ENCODE measurements at regions not wholly inside any gene's neighbourhood (a gene's known extent, or its start where the extent isn't known, plus 50 kb on each side); places are given as distances from the start of the nearest gene placed in this dataset.
"Not testable (repeated sequence)": the region's sequence is repeated elsewhere in the genome, so short reads cannot be mapped to it uniquely, and the experiment has no call there.

DNA sequence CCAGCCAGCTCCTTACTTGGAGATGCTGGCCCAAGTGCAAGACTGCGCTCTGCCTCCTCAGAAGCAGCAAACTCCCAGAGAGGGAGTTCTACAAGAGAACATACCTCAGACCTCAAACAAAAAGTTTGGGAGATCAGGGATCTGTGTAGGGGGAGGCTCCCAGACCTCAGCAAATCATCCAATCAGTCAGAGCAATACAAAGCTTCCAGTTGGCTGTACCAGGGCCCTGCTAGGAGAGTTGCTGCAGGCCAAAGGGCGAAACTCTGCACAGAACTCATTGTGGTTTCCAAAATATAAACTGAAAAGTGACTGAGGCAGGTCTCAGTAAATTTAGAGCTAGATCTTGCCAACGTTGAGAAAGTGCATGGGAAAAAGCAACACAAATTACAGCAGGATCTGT is 144.3 kb upstream of the NPAP1 start:
- H3K27ac Mint-ChIP-seq; ATAC-seq (replicated peaks in 1 of 4); H3K27me3 Mint-ChIP-seq; CTCF ChIA-PET; H3K36me3 Mint-ChIP-seq; POLR2A ChIA-PET; H3K4me1 Mint-ChIP-seq; H3K27me3 ChIP-seq (replicated peaks in 1 of 2; ENCODE audit: control insufficient read depth in 2 of 2, extremely low read depth in 1 of 2, insufficient read depth in 2 of 2, low read length in 1 of 2); H3K9me3 ChIP-seq; H3K27ac ChIP-seq (ENCODE audit: low read length); DNase-seq; H3K4me1 ChIP-seq (ENCODE audit: control insufficient read depth in 1 of 2, extremely low read depth in 1 of 2, insufficient read depth in 2 of 2, low read length in 2 of 2); H3K4me3 Mint-ChIP-seq; H3K36me3 ChIP-seq (ENCODE audit: control insufficient read depth in 2 of 2, extremely low read depth in 1 of 2, insufficient read depth in 1 of 2, low read length in 1 of 2); H3K4me3 ChIP-seq (ENCODE audit: control insufficient read depth in 1 of 2, extremely low read depth in 1 of 2, low read length in 1 of 2): not testable (repeated sequence)
- no CpG with 5 or more reads among the region's 3 CpGs for WGBS (ENCODE audit: insufficient coverage)
- H3K9me3 Mint-ChIP-seq: peaks cover 7 to 18% (median 10%) of the 10 kb centered on the region in 3 donors

DNA sequence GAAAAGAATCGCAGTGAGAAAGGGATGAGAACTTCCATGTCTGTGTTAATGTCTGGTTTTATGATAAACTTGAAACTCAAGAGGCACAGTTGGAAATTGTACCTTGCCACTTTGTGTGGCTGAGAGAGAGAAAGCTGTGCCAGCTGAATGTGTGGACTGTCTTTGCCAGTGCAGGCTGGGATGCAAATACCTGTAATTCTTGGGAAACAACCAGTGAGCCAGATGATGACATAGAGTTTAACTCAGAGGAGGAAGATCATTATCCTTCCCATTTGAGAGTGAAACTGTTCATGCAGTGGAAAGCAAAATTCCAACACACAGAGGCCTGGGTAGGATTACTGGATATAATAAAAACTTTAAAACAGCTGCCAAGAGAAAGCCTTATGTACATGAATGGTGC is 141.5 kb upstream of the NPAP1 start:
- H3K27ac ChIP-seq (ENCODE audit: low read length); H3K27me3 Mint-ChIP-seq; CTCF ChIA-PET; H3K4me1 Mint-ChIP-seq; H3K4me3 ChIP-seq (ENCODE audit: control insufficient read depth in 1 of 2, extremely low read depth in 1 of 2, low read length in 1 of 2); POLR2A ChIA-PET; ATAC-seq (replicated peaks in 1 of 4); DNase-seq; H3K36me3 ChIP-seq (ENCODE audit: control insufficient read depth in 2 of 2, extremely low read depth in 1 of 2, insufficient read depth in 1 of 2, low read length in 1 of 2); H3K4me1 ChIP-seq (ENCODE audit: control insufficient read depth in 1 of 2, extremely low read depth in 1 of 2, insufficient read depth in 2 of 2, low read length in 2 of 2); H3K27ac Mint-ChIP-seq; H3K36me3 Mint-ChIP-seq; H3K27me3 ChIP-seq (replicated peaks in 1 of 2; ENCODE audit: control insufficient read depth in 2 of 2, extremely low read depth in 1 of 2, insufficient read depth in 2 of 2, low read length in 1 of 2); H3K4me3 Mint-ChIP-seq; H3K9me3 ChIP-seq: not testable (repeated sequence)
- 71% methylated on average over 1 of the region's 1 CpG for WGBS (ENCODE audit: insufficient coverage)
- H3K9me3 Mint-ChIP-seq: peaks cover 7 to 15% (median 8%) of the 10 kb centered on the region in 3 donors

GRCh38 chr15:24557281-24557680 is 118.3 kb upstream of the NPAP1 start:
- H3K4me1 Mint-ChIP-seq; H3K36me3 ChIP-seq (ENCODE audit: control insufficient read depth in 2 of 2, extremely low read depth in 1 of 2, insufficient read depth in 1 of 2, low read length in 1 of 2); H3K4me1 ChIP-seq (ENCODE audit: control insufficient read depth in 1 of 2, extremely low read depth in 1 of 2, insufficient read depth in 2 of 2, low read length in 2 of 2); H3K9me3 Mint-ChIP-seq; H3K4me3 Mint-ChIP-seq; H3K27me3 Mint-ChIP-seq; H3K27me3 ChIP-seq (replicated peaks in 1 of 2; ENCODE audit: control insufficient read depth in 2 of 2, extremely low read depth in 1 of 2, insufficient read depth in 2 of 2, low read length in 1 of 2); H3K36me3 Mint-ChIP-seq; H3K27ac Mint-ChIP-seq; DNase-seq; POLR2A ChIA-PET; H3K9me3 ChIP-seq; H3K4me3 ChIP-seq (ENCODE audit: control insufficient read depth in 1 of 2, extremely low read depth in 1 of 2, low read length in 1 of 2); ATAC-seq (replicated peaks in 1 of 4); H3K27ac ChIP-seq (ENCODE audit: low read length); CTCF ChIA-PET: not testable (repeated sequence)
- WGBS (ENCODE audit: insufficient coverage): no CpG with 5 or more reads among the region's 5 CpGs

DNA sequence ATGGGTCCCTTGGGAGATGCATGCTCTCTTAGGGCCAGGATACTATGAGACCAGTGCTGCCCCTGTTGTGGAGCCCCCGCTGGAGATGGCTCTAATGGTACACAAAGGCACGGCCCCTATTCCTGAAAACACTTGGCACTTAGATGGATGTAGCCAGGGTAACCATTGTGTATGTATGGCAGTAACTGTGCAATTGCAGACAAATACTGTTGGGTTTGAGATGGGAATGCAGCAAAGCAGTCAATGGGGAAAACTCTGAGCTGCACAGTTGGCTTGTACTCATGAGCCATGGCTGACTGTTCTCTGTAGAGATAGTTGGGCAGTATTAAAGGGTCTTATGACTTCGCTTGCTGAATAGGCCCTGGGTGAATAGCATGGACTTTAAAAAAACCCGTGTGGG is 67.9 kb upstream of the NPAP1 start:
- Mint-ChIP-seq H3K36me3 (no peaks in the 10 kb centered on the region), H3K27ac (no peak overlapping the region), H3K4me1 (no peaks in the 10 kb centered on the region), H3K4me3 (no peak overlapping the region), H3K27me3 (no peaks in the 10 kb centered on the region), H3K9me3 (peaks cover 10 to 28% (median 21%) of the 10 kb centered on the region in 3 donors)
- Histone ChIP-seq H3K27ac (ENCODE audit: low read length) (no peak overlapping the region), H3K27me3 (replicated peaks in 1 of 2; ENCODE audit: control insufficient read depth in 2 of 2, extremely low read depth in 1 of 2, insufficient read depth in 2 of 2, low read length in 1 of 2) (no peaks in the 10 kb centered on the region), H3K9me3 (no peaks in the 10 kb centered on the region), H3K4me1 (ENCODE audit: control insufficient read depth in 1 of 2, extremely low read depth in 1 of 2, insufficient read depth in 2 of 2, low read length in 2 of 2) (no peaks in the 10 kb centered on the region), H3K36me3 (ENCODE audit: control insufficient read depth in 2 of 2, extremely low read depth in 1 of 2, insufficient read depth in 1 of 2, low read length in 1 of 2) (no peaks in the 10 kb centered on the region), H3K4me3 (ENCODE audit: control insufficient read depth in 1 of 2, extremely low read depth in 1 of 2, low read length in 1 of 2) (no peak overlapping the region)
- ChIA-PET POLR2A (no interaction called here), CTCF (no interaction called here)
- WGBS (ENCODE audit: insufficient coverage): 62% methylated on average over 4 of the region's 4 CpGs
- DNase-seq: no peak
- ATAC-seq (replicated peaks in 1 of 4): no peak

- no peak overlapping the region for H3K27ac Mint-ChIP-seq
- ChIA-PET POLR2A (no interaction called here), CTCF (no interaction called here)
- no peak for ATAC-seq (replicated peaks in 1 of 4)
- peaks cover 11 to 58% (median 45%) of the 10 kb centered on the region in 3 donors for H3K9me3 Mint-ChIP-seq
- Histone ChIP-seq H3K27ac (ENCODE audit: low read length) (no peak overlapping the region), H3K36me3 (ENCODE audit: control insufficient read depth in 2 of 2, extremely low read depth in 1 of 2, insufficient read depth in 1 of 2, low read length in 1 of 2) (no peaks in the 10 kb centered on the region), H3K4me1 (ENCODE audit: control insufficient read depth in 1 of 2, extremely low read depth in 1 of 2, insufficient read depth in 2 of 2, low read length in 2 of 2) (no peaks in the 10 kb centered on the region), H3K27me3 (replicated peaks in 1 of 2; ENCODE audit: control insufficient read depth in 2 of 2, extremely low read depth in 1 of 2, insufficient read depth in 2 of 2, low read length in 1 of 2) (no peaks in the 10 kb centered on the region), H3K4me3 (ENCODE audit: control insufficient read depth in 1 of 2, extremely low read depth in 1 of 2, low read length in 1 of 2) (no peak overlapping the region), H3K9me3 (no peaks in the 10 kb centered on the region)
- no peak overlapping the region for H3K4me3 Mint-ChIP-seq
- H3K36me3 Mint-ChIP-seq: no peaks in the 10 kb centered on the region
- no peaks in the 10 kb centered on the region for H3K27me3 Mint-ChIP-seq
- WGBS (ENCODE audit: insufficient coverage): 0% methylated on average over 1 of the region's 1 CpG
- H3K4me1 Mint-ChIP-seq: no peaks in the 10 kb centered on the region
- no peak for DNase-seq
These were observed 57.9 kb upstream of the NPAP1 start for GRCh38 chr15:24617646-24618045.

GRCh38 chr15:24621630-24622215 is 53.9 kb upstream of the NPAP1 start:
- H3K27ac ChIP-seq (ENCODE audit: low read length): no peak overlapping the region
- no peaks in the 10 kb centered on the region for H3K27me3 Mint-ChIP-seq
- H3K27ac Mint-ChIP-seq: no peak overlapping the region
- H3K4me1 ChIP-seq (ENCODE audit: control insufficient read depth in 1 of 2, extremely low read depth in 1 of 2, insufficient read depth in 2 of 2, low read length in 2 of 2): no peaks in the 10 kb centered on the region
- no peaks in the 10 kb centered on the region for H3K36me3 Mint-ChIP-seq
- peaks cover 12 to 39% (median 38%) of the 10 kb centered on the region in 3 donors for H3K9me3 Mint-ChIP-seq
- no peak overlapping the region for H3K4me3 ChIP-seq (ENCODE audit: control insufficient read depth in 1 of 2, extremely low read depth in 1 of 2, low read length in 1 of 2)
- H3K36me3 ChIP-seq (ENCODE audit: control insufficient read depth in 2 of 2, extremely low read depth in 1 of 2, insufficient read depth in 1 of 2, low read length in 1 of 2): no peaks in the 10 kb centered on the region
- WGBS (ENCODE audit: insufficient coverage): 81% methylated on average over 2 of the region's 3 CpGs
- ChIA-PET CTCF (interaction anchor here in 1 of 2 donors (0.5 kb wide), 1 partner anchor 744 kb away, joined by 4 read pairs; no protein-coding TSS in a partner anchor), POLR2A (no interaction called here)
- DNase-seq: no peak
- ATAC-seq (replicated peaks in 1 of 4): no peak
- no peaks in the 10 kb centered on the region for H3K4me1 Mint-ChIP-seq
- no peaks in the 10 kb centered on the region for H3K27me3 ChIP-seq (replicated peaks in 1 of 2; ENCODE audit: control insufficient read depth in 2 of 2, extremely low read depth in 1 of 2, insufficient read depth in 2 of 2, low read length in 1 of 2)
- no peak overlapping the region for H3K4me3 Mint-ChIP-seq
- H3K9me3 ChIP-seq: no peaks in the 10 kb centered on the region

All from T-cell (primary cell).